ENCODE measurements at regions not wholly inside any gene's neighbourhood (a gene's known extent, or its start where the extent isn't known, plus 50 kb on each side); places are given as distances from the start of the nearest gene placed in this dataset.

- DNase-seq (no peak), ATAC-seq (no peak)
- Histone ChIP-seq H3K9me3 (ENCODE audit: low read length) (no peaks in the 10 kb centered on the region), H3K27ac (ENCODE audit: low read length) (peak overlapping the region; percentile 90), H3K9ac (ENCODE audit: low read length) (no peak overlapping the region), H3K4me3 (ENCODE audit: low read length) (no peak overlapping the region), H3K4me1 (ENCODE audit: insufficient read depth, low read length) (peaks cover 28% of the 10 kb centered on the region), H3K36me3 (ENCODE audit: low read depth, low read length) (no peaks in the 10 kb centered on the region), H2AFZ (ENCODE audit: low read length) (no peak overlapping the region), H3K4me2 (ENCODE audit: low read length) (peak overlapping the region; percentile 63; the same call in 1 of the 2 replicates), H3K27me3 (ENCODE audit: low read length) (no peaks in the 10 kb centered on the region), H3K9me2 (replicated peaks; ENCODE audit: low read length) (no peaks in the 10 kb centered on the region), H4K20me1 (ENCODE audit: low read length) (no peaks in the 10 kb centered on the region), H3F3A (ENCODE audit: low read length, unreplicated experiment) (no peaks in the 10 kb centered on the region), H3K79me2 (ENCODE audit: low read length) (no peaks in the 10 kb centered on the region)
- ChIA-PET CTCF (no interaction called here), POLR2A (ENCODE audit: unreplicated experiment) (no interaction called here)
- BruUV-seq (replicated peaks) = no TSS peak
- TF ChIP-seq EZH2phosphoT487 (IDR thresholded peaks at IDR 0.05; ENCODE audit: borderline replicate concordance, low read length) (no peak), EZH2 (IDR thresholded peaks at IDR 0.05; ENCODE audit: low read length, unreplicated experiment) (no peak), CTCF (conservative IDR thresholded peaks at IDR 0.05; ENCODE audit: low read depth, low read length) (no peak)
- intact Hi-C loops (cut with micrococcal nuclease) = no loop called here
These were observed 63.0 kb upstream of the ACP3 start for GRCh38 chr3:132254076-132254755.

GRCh38 chr3:132255041-132255745 is 62.0 kb upstream of the ACP3 start:
- ChIA-PET CTCF (interaction anchor here (1.1 kb wide), 1 partner anchor 87 kb away, joined by 9 read pairs; no protein-coding TSS in a partner anchor), POLR2A (ENCODE audit: unreplicated experiment) (no interaction called here)
- ATAC-seq (peak; percentile 90), DNase-seq (peak; percentile 82)
- Histone ChIP-seq H4K20me1 (ENCODE audit: low read length) (no peaks in the 10 kb centered on the region), H3F3A (ENCODE audit: low read length, unreplicated experiment) (no peaks in the 10 kb centered on the region), H3K9me3 (ENCODE audit: low read length) (no peaks in the 10 kb centered on the region), H3K4me3 (ENCODE audit: low read length) (peak overlapping the region; percentile 38; the same call in 1 of the 2 replicates), H3K4me2 (ENCODE audit: low read length) (peak overlapping the region; percentile 63), H3K27me3 (ENCODE audit: low read length) (no peaks in the 10 kb centered on the region), H3K9me2 (replicated peaks; ENCODE audit: low read length) (no peaks in the 10 kb centered on the region), H2AFZ (ENCODE audit: low read length) (peak overlapping the region; percentile 49; the same call in 1 of the 2 replicates), H3K27ac (ENCODE audit: low read length) (peak overlapping the region; percentile 90), H3K9ac (ENCODE audit: low read length) (peak overlapping the region; percentile 25; the same call in 1 of the 2 replicates), H3K79me2 (ENCODE audit: low read length) (no peaks in the 10 kb centered on the region), H3K4me1 (ENCODE audit: insufficient read depth, low read length) (peaks cover 28% of the 10 kb centered on the region), H3K36me3 (ENCODE audit: low read depth, low read length) (no peaks in the 10 kb centered on the region)
- TF ChIP-seq EZH2 (IDR thresholded peaks at IDR 0.05; ENCODE audit: low read length, unreplicated experiment) (no peak), CTCF (conservative IDR thresholded peaks at IDR 0.05; ENCODE audit: low read depth, low read length) (no peak), EZH2phosphoT487 (IDR thresholded peaks at IDR 0.05; ENCODE audit: borderline replicate concordance, low read length) (no peak)
- intact Hi-C loops (cut with micrococcal nuclease) = loop anchor here (1.0 to 5.0 kb wide), 2 partner anchors 52 to 62 kb away; partner anchors contain the start of gene ACP3
- TSS peak; percentile 51 for BruUV-seq (replicated peaks)

Data from PC-3 (cell line).